ENCODE measurements at regions not wholly inside any gene's neighbourhood (a gene's known extent, or its start where the extent isn't known, plus 50 kb on each side); places are given as distances from the start of the nearest gene placed in this dataset.

GRCh38 chr7:25537662-25538375, 309.5 kb upstream of the NPVF start:
- H3K9ac ChIP-seq: no peak overlapping the region
- no peaks in the 10 kb centered on the region for H3K79me2 ChIP-seq
- no peaks in the 10 kb centered on the region for H3K27me3 ChIP-seq (ENCODE audit: control insufficient read depth, insufficient read depth, low read length)
- no peak overlapping the region for H3K27ac ChIP-seq
- H3K4me1 ChIP-seq: no peaks in the 10 kb centered on the region
- H2AFZ ChIP-seq: no peak overlapping the region
- no peak overlapping the region for H3K4me2 ChIP-seq (ENCODE audit: low read length)
- TF ChIP-seq CTCF (IDR thresholded peaks at IDR 0.05): no peak
- no peaks in the 10 kb centered on the region for H3K9me3 ChIP-seq (ENCODE audit: control insufficient read depth, low read length)
- no peaks in the 10 kb centered on the region for H3K36me3 ChIP-seq (ENCODE audit: control insufficient read depth, insufficient read depth, low read length)
- no peak overlapping the region for H3K4me3 ChIP-seq (ENCODE audit: low read depth, low read length)

- H3K36me3 ChIP-seq (ENCODE audit: control insufficient read depth, insufficient read depth, low read length): no peaks in the 10 kb centered on the region
- no peak overlapping the region for H3K27ac ChIP-seq
- no peaks in the 10 kb centered on the region for H3K4me1 ChIP-seq
- H3K4me3 ChIP-seq (ENCODE audit: low read depth, low read length): no peak overlapping the region
- TF ChIP-seq CTCF (IDR thresholded peaks at IDR 0.05): no peak
- no peaks in the 10 kb centered on the region for H3K9me3 ChIP-seq (ENCODE audit: control insufficient read depth, low read length)
- no peak overlapping the region for H3K9ac ChIP-seq
- H3K4me2 ChIP-seq (ENCODE audit: low read length): no peak overlapping the region
- H3K27me3 ChIP-seq (ENCODE audit: control insufficient read depth, insufficient read depth, low read length): no peaks in the 10 kb centered on the region
- H2AFZ ChIP-seq: no peak overlapping the region
- H3K79me2 ChIP-seq: no peaks in the 10 kb centered on the region
Observed at GRCh38 chr7:25541094-25541821, 313.0 kb upstream of the NPVF start.

- no peak overlapping the region for H3K27ac ChIP-seq
- H3K4me2 ChIP-seq (ENCODE audit: low read length): no peak overlapping the region
- H3K79me2 ChIP-seq: no peaks in the 10 kb centered on the region
- H3K36me3 ChIP-seq (ENCODE audit: control insufficient read depth, insufficient read depth, low read length): no peaks in the 10 kb centered on the region
- no peaks in the 10 kb centered on the region for H3K4me1 ChIP-seq
- no peaks in the 10 kb centered on the region for H3K27me3 ChIP-seq (ENCODE audit: control insufficient read depth, insufficient read depth, low read length)
- H2AFZ ChIP-seq: no peak overlapping the region
- H3K4me3 ChIP-seq (ENCODE audit: low read depth, low read length): no peak overlapping the region
- no peak overlapping the region for H3K9ac ChIP-seq
- no peaks in the 10 kb centered on the region for H3K9me3 ChIP-seq (ENCODE audit: control insufficient read depth, low read length)
- TF ChIP-seq CTCF (IDR thresholded peaks at IDR 0.05): no peak
Observed at GRCh38 chr7:25541877-25542276, 313.6 kb upstream of the NPVF start.

- Histone ChIP-seq H3K9me3 (ENCODE audit: control insufficient read depth, low read length) (no peaks in the 10 kb centered on the region), H3K36me3 (ENCODE audit: control insufficient read depth, insufficient read depth, low read length) (no peaks in the 10 kb centered on the region), H3K27me3 (ENCODE audit: control insufficient read depth, insufficient read depth, low read length) (no peaks in the 10 kb centered on the region), H3K4me2 (ENCODE audit: low read length) (no peak overlapping the region), H3K4me1 (no peaks in the 10 kb centered on the region), H3K9ac (no peak overlapping the region), H3K79me2 (no peaks in the 10 kb centered on the region), H2AFZ (no peak overlapping the region), H3K4me3 (ENCODE audit: low read depth, low read length) (no peak overlapping the region), H3K27ac (no peak overlapping the region)
- no peak for TF ChIP-seq CTCF (IDR thresholded peaks at IDR 0.05)
Observed at GRCh38 chr7:25543210-25543609, 314.9 kb upstream of the NPVF start.
